Skin epidermis (tissue), 12 donors: ENCODE measurements at regions not wholly inside any gene's neighbourhood (a gene's known extent, or its start where the extent isn't known, plus 50 kb on each side); places are given as distances from the start of the nearest gene placed in this dataset.
"Not testable (repeated sequence)": the region's sequence is repeated elsewhere in the genome, so short reads cannot be mapped to it uniquely, and the experiment has no call there.

Experiments
- H3K27ac ChIP-seq, 21 experiments: fragments of 200-600 bp; sonication (generic) in 11 of 21; one replicate each; pipeline ENCODE4 v1.5.0; 2020; ENCODE audit warnings: mild to moderate bottlenecking in 3 of 21, inconsistent platforms in 2 of 21, moderate library complexity in 2 of 21
- H3K4me3 ChIP-seq, 7 experiments: fragments of 200-600 bp; sonication (generic) in 2 of 7; one replicate each; pipeline ENCODE4 v1.5.0; 2020; ENCODE audit warnings: inconsistent platforms in 2 of 7, mild to moderate bottlenecking in 2 of 7, moderate library complexity in 1 of 7

GRCh38 chr12:75643119-75643518 is 131.7 kb upstream of the KRR1 start:
- H3K27ac ChIP-seq, H3K4me3 ChIP-seq: not testable (repeated sequence)

- Histone ChIP-seq H3K27ac (no peak overlapping the region), H3K4me3 (no peak overlapping the region)
Measured at GRCh38 chr12:75642226-75642625, 130.8 kb upstream of the KRR1 start.

- Histone ChIP-seq H3K27ac (peak overlapping the region in 7 of 21 experiments; percentile 17 to 73 (median 60)), H3K4me3 (no peak overlapping the region)
Measured at GRCh38 chr12:75641031-75641780, 129.8 kb upstream of the KRR1 start.

- no peak overlapping the region for H3K27ac ChIP-seq
- H3K4me3 ChIP-seq = no peak overlapping the region
Measured at GRCh38 chr12:75638792-75639191, 127.4 kb upstream of the KRR1 start.

- H3K27ac ChIP-seq = peak overlapping the region in 1 of 21 experiments; percentile 4
- H3K4me3 ChIP-seq = no peak overlapping the region
Measured at GRCh38 chr12:75636607-75637006, 125.2 kb upstream of the KRR1 start.

DNA sequence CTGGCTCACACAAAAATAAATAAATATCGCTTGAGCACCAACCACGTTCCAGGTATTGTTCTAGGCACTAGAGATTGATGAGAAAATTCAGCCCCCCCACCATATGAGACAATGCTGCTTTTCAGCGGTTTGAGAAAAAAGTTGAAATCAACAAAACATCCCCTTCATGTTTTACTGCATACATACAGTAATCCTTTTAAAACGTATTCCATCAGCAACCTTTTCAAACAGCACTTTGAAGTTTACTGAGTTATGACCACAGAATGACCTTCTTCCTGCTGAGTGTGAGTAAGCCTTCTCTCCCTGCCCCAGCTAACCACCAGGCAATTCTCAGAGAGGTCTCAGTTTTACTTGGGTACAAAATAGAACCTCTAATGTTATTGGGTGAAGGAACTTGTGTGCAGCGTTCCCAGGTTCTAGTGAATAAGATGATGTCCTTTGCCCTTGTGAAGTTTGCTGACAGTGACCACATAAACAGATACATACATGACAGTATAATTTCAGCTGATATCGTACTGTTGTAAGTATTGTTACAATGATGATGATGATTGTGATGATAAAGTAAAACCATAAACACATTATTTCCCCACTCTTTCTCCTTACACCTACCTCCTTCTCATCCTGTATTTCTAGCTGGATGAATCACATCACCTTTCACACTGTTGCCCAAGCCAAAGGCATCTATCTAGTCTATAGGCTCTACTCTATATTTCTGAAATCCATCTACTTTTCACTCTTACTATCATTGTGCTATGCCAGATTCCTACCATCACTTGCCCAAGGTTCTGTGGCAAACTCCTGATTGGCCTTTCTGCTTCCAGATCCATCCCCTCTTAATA is 124.4 kb upstream of the KRR1 start:
- Histone ChIP-seq H3K27ac (peak overlapping the region in 2 of 21 experiments; percentile 4 to 17), H3K4me3 (no peak overlapping the region)

DNA sequence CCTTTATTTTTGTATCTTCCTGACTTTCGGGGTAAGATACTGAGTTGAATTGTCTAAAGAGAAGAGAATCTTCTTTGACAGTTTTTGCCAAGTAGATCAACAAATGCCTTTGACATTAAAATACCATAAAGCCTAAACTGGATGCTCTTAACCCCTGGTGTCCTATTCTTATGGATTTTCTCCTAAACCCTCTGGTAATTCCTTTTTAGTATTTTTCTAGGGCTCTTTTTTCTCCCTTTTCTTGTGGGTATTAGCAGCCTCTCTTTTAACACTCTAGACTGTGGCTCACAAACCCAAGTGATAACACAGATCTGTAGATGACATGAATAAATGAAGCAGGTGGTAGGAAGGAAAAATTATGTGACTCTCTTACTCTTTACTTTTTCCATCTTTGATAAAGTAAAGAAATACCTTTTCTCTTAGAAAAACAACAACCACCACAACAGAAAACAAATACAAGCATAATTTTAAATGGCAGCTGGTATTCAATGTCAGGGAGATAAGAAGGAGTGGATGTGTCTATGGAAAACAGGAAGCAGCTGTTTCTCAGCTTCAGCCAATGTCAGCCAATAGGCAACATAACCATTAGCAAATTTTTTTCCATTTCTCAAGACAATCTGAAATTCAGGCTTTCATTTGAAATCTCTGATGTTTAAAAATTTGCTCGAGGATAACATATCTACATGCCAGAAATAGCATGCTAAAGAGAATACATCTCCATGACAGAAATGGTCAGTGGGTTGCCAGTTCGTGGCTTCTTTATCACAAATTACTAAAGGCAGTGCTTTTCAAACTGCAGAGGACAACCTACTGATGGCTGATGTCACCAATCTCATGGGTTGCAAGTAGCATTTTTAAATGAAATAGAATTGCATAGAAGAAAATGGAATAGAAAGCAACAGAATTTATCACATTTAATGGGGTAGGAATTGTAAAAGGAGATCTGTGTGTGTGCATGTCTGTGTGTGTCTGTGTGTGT is 123.1 kb upstream of the KRR1 start:
- Histone ChIP-seq H3K27ac (no peak overlapping the region), H3K4me3 (no peak overlapping the region)

DNA sequence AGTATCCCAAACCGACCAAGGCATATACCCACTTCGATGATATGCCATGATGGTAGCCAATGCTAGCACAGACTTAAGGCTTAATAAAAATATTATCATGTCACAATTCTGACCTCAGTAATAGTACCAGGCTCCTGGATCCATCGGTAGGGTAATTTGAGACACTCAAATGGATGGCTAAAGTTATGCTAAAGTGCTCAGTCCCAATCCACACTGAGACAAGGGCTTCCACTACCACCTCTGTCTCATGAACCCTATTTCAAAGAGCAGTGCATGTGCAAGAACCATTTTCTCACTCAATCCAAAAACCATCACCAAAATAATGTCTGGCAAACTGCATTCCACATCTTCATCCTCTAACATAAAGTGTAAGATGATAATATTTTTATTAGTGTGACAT is 122.4 kb upstream of the KRR1 start:
- H3K4me3 ChIP-seq = no peak overlapping the region
- H3K27ac ChIP-seq = no peak overlapping the region

DNA sequence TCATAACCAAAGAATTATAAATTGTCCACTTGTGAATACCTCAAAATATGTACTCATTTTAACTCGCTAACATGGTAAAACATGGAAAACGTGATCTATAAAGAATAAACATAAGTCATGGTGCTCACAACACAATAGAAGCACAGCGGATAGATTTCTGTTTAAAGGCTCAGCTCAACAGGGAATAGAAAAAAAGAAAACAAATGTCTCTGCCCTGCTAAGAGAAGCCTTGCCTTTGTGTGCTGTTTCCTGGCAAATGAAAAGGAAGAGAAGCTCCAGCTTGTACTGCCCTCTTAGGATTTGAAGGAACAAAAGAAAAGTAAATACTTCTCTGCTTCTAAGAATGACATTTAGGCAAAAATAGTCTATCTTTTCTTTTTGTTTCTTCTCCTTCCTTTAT is 121.0 kb upstream of the KRR1 start:
- no peak overlapping the region for H3K4me3 ChIP-seq
- H3K27ac ChIP-seq = peak overlapping the region in 3 of 21 experiments; percentile 5 to 32 (median 11)

DNA sequence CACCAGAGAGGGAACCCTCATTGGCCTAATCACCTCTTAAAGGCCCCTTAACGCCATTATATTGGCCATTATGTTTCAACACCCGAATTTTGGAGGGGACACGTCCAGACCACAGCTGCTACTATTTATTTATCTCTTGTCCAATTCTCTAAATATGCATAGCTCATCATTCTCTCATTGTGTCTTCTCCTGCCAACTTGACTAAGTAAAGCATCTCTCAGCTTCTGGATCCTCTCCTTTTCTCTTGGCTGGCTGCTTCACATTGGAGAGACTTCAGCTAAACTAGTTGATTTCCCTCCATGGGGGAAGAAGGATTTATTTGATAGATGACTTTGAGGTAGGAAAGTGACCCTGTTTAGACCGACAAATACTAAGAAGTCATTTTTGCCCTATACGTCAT is 120.4 kb upstream of the KRR1 start:
- H3K27ac ChIP-seq = peak overlapping the region in 1 of 21 experiments; percentile 11
- no peak overlapping the region for H3K4me3 ChIP-seq

DNA sequence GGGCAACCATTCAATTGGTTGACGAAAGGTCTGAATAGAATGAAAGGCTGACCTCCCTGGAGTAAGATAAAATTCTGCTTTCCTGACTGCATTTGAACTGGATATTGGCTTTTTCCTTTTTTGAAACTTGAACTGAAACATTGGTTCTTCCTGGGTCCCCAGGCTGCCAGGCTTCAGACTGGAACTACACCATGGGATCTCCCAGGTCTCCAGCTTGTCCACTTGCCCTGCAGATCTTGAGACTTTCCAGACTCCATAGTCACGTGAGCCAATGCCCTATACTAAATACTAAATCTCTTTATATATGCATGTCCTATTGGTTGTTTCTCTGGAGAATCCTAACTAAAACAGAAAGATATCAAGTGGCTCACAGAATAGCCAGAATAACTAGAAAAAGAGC is 118.7 kb upstream of the KRR1 start:
- Histone ChIP-seq H3K4me3 (no peak overlapping the region), H3K27ac (no peak overlapping the region)

DNA sequence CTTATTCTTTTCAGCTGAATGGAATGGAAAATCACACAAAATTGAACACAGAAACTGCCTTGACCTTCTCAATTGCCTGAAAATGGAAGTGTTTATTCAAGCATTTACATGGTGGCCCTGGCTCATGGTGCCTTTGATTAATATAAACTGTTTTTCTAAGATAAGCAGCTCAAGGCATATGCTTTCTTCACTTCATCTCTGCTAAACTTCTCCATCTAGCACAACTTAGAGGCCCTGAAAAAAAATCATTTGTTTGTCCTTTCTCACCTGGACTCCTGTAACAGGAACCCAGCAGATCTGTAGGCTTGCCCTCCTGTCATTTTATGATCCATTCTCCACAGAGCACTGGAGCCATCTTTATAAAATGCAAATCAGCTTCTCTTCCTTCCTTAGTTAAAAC is 117.5 kb upstream of the KRR1 start:
- no peak overlapping the region for H3K4me3 ChIP-seq
- no peak overlapping the region for H3K27ac ChIP-seq

GRCh38 chr12:75628511-75628910 is 117.1 kb upstream of the KRR1 start:
- no peak overlapping the region for H3K4me3 ChIP-seq
- H3K27ac ChIP-seq = no peak overlapping the region

- Histone ChIP-seq H3K4me3 (no peak overlapping the region), H3K27ac (no peak overlapping the region)
Measured at GRCh38 chr12:75623631-75624154, 112.3 kb upstream of the KRR1 start.

DNA sequence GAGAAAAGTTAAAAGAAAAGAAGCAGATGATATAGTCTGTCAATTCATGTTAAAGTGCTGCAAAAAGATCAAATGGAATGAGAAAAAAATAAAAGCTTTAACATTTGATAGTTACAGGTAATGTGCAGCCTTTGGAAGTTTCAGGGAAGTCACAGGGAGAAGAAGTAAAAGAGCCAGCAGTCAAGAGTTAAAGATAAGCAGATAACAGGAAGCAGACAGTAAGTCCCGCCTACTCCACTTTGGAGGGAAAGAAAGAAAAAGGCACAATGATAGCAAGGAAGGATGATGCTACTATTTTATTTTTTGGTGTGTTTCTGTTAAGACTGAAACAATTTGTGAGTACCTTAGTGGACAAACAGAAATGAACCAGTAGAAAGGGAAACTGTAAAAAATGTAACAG is 111.1 kb upstream of the KRR1 start:
- Histone ChIP-seq H3K4me3 (no peak overlapping the region), H3K27ac (no peak overlapping the region)

DNA sequence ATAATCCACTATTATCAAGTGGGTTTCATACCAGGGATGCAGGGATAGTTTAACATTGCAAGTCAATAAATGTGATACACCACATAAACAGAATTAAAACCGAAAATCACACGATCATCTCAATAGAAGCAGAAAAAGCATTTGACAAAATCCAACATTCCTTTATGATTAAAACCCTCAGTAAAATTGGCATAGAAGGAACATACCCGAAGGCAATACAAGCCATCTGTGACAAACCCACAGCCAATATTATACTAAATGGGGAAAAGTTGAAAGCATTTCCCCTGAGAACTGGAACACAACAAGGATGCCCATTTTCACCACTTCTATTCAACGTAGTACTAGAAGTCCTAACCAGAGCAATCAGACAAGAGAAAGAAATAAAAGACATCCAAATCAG is 103.0 kb upstream of the KRR1 start:
- H3K4me3 ChIP-seq, H3K27ac ChIP-seq: not testable (repeated sequence)

DNA sequence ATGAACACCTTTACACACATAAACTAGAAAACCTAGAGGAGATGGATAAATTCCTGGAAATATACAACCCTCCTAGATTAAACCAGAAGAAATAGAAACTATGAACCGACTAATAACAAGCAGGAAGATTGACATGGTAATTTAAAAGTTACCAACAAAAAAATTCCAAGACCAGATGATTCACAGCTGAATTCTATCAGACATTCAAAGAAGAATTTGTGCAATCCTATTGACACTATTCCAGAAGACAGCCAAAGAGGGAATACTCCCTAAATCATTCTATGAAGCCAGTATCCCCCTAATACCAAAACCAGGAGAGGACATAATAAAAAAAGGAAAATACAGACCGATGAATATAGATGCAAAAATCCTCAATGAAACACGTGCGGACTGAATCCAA is 102.6 kb upstream of the KRR1 start:
- Histone ChIP-seq H3K27ac (no peak overlapping the region), H3K4me3 (no peak overlapping the region)

- H3K4me3 ChIP-seq = no peak overlapping the region
- no peak overlapping the region for H3K27ac ChIP-seq
Measured at GRCh38 chr12:75611041-75611440, 99.6 kb upstream of the KRR1 start.

DNA sequence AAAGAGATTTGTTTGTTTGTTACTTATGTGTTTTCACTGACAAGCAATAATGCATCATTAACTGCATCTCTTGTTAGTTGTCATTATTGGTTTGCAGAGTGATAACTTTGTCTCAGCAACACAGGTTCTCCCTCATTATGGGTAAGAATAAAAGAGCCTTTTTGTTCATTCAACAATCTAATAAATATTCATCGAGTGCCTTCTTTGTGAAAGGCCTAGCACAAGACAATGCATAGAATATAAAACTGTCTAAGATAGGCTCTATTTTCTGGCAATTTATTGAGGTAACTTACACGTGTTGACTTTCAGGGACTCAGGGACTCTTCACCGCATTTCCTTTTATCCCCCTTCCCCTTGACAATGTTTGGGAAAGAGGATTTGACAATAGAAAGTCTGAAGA is 95.5 kb upstream of the KRR1 start:
- no peak overlapping the region for H3K27ac ChIP-seq
- no peak overlapping the region for H3K4me3 ChIP-seq

- no peak overlapping the region for H3K4me3 ChIP-seq
Measured at GRCh38 chr12:75606151-75606550, 94.7 kb upstream of the KRR1 start.

More at GRCh38 chr12:75606151-75606550, 94.7 kb upstream of the KRR1 start:
- H3K27ac ChIP-seq = no peak overlapping the region
